ENCODE measurements at regions not wholly inside any gene's neighbourhood (a gene's known extent, or its start where the extent isn't known, plus 50 kb on each side); places are given as distances from the start of the nearest gene placed in this dataset.

DNA sequence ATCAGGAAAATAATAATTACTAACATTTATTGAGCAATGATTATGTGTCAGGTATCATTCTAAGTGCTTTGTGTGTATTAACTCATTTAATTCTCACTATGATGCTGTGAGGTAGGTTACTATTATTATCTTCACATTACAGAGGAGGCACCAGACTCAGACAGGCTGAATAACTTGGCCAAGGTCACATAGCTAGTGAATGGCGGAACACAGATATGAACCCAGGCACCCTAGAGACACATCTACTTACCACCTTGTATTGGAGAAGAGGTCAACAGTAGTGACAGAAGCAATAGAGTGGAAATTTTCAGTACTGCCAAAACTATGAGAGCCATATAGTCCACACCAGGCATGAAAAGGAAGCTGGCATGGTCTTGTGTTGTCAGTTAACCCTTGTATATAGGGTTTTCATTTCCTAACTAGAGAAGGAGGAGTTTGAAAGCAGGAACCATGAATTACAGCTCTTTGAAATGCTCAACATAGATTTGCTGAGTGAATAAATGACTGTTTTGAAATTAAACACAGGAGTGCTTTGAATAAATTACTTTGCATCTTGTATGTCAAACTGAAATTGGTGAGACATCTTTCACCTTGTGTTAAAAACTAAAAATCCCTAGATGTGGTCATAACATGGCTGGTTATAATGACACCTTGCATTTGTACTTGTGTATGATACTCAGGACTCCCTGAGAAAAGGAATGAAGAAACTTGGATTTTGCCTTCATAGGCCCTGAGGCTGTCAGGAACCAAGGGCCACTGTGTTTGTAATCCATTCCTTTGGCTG, 71.8 kb downstream of the RTL9 start:
- DNase-seq (ENCODE audit: low read depth in 2 of 3, low spot score in 2 of 3), result no peak

DNA sequence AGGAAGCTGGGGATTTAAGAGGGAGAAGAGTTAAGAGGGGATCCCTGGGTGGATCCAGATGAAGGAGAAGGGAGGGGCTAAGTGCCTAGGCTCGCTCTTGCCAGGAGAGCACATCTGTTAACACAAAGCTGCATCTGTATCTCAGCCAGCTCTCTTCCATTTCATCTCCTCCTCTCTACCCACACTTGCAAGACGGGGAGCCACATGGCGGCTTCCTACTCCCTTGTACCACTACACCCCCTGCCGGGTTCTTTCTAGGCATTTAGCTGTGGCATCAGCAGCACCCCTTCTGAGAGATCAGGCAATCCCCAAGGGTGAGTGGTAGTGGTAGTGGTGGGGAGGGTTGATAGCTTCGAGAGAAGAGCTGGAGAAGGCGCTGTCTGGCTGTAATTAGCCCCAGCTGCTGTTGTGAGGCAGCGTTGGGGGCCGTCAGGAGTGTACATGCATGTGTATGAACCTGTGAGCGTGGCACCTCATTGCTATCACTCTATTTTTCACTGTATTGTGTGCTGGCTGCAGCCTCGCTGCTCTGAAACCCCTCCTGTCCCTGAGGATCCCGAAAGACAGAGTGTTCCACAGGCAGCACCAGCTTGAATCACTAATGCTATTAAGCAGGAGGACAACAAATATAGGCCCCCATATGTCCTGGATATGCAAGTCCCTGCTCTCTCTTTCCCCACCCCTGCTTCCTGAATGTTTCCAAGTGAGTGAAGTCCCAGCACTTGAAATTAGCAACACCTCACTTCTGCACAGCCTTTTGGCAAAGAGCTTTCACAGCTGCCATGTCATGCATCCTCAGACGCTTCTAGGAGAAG, 73.7 kb downstream of the RTL9 start:
- DNase-seq (ENCODE audit: low read depth in 2 of 3, low spot score in 2 of 3), result no peak

DNA sequence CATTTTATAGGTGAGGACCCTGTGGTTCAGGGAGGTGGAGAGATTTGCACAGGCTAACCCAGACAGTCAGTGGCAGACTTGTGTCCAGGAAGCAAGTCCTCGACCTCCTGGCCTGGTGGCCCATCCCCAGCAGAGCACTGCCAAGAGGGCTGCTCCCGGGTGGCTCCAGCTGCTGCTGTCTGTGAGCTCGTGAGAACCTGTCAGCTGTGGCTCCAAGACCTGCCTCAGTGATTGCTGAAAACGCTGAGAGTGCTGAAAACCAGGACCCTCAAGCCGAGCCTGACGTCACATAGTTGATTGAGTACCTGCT, 74.2 kb downstream of the RTL9 start:
- no peak for DNase-seq (ENCODE audit: low read depth in 2 of 3, low spot score in 2 of 3)

DNA sequence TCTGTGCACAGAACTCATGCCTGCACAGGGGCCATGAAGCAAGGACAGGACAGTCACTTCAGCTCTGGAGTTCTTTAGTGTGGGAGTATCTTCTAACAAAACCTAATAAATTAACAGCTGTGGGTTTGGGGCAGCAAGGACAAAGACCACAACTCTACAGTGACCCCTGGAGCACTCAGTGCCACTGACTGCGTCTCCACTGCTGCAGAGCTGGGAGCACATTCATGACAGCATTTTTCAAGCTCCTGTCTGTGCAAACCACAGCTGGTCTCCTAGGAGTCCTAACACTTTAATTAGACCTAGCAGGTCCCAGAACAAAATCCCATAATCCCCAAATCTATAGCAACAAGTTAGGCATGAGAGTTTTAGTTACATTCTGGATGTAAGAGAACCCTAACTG, 76.5 kb downstream of the RTL9 start:
- DNase-seq (ENCODE audit: low read depth in 2 of 3, low spot score in 2 of 3), result no peak

DNA sequence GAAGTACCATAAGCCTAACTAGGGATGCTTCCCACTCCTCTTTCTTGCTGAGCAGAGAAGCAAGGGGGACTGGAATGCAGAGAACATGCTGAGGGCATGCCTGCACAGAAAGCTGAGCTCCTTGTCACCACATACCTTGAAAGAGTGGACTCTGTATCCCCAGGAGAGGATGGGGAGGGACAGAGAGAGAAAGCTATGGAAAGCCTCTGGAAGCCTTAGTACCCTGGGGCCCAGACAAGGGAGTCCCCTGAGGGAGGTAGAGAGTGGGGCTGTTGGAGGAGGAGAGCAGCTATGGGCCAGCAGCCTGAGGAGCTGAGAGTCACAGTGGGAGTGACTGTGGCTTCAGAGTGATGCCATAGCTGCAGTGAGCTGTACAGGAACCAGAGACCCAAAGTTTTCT, 77.9 kb downstream of the RTL9 start:
- no peak for DNase-seq (ENCODE audit: low read depth in 2 of 3, low spot score in 2 of 3)

DNA sequence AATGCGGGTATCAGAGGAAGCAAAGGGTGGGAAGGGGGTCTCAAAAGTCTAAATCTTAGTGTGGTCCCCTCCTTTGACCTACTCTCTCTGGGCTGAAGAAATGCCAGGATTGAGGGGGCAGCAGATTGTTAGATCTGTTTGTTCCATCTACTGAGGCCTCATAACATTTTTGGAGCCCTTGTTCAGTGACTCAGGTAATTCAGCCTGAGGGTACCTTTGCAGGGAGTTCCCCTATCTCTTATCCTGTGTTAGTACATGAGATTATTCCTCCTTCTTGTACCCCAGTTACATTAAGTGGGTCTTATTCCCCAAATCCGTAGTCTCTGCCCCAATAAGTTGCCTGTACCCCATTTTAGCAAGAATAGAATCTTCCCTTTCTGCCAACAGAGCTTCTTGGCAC, 79.0 kb downstream of the RTL9 start:
- DNase-seq (ENCODE audit: low read depth in 2 of 3, low spot score in 2 of 3), result no peak

DNA sequence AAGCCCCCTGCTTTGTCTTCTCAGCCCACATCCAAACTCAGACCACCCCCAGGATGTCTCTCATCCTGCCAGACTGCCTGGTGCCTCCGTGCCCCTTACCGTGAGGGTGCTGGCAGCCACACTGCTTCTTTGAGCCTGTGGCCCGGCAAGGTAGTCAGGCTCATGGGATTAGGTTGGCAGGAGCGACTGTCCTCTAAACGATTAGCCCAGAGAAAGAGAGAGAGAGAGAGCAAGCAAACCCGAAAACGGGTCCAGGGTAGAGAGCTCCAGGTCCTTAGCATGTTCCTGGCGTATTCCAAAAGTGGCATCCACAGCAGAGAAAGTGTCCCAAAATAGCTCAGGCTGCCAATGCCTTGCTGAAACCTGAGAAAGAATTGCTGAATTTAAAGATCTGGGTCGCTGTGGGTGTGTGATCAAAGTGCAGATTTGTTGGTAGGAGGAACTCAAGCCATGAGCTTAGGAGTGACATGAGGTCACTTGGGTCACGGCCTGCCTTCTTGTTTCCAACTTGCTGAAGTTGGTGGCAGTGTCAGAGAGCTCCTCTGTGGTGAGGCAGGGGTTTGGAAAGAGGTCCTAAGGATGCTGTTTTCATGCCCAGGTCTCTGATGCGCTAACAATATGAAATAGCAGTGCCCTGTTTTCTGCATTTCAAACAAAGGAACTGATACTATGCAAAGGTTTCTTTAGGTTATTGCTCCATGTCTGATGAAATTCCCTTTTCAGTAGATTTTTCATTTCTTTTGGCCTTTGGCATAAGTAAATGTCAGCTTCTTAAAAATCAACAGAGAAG, 81.6 kb downstream of the RTL9 start:
- no peak for DNase-seq (ENCODE audit: low read depth in 2 of 3, low spot score in 2 of 3)

DNA sequence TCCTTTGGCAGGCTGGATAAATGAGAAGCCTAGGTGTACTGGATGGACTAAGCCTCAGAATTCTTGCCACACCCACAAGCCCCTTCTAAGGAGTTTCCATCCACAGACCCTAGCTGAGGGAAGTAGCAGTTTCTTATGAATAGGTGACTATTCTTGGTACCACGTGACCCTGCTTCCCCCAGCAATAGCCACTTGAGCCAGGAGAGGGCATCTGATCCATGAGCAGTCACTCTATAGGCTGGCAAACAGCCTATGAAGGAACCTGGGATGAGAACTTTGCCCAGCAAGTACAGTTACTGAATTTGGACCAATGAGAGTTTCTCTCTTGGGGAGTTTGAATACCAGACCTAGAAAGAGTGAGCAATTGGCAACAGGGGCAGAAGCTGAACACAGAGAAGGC, 84.0 kb downstream of the RTL9 start:
- peak in 2 of 3 donors; percentile 33 to 57 for DNase-seq (ENCODE audit: low read depth in 2 of 3, low spot score in 2 of 3)

DNA sequence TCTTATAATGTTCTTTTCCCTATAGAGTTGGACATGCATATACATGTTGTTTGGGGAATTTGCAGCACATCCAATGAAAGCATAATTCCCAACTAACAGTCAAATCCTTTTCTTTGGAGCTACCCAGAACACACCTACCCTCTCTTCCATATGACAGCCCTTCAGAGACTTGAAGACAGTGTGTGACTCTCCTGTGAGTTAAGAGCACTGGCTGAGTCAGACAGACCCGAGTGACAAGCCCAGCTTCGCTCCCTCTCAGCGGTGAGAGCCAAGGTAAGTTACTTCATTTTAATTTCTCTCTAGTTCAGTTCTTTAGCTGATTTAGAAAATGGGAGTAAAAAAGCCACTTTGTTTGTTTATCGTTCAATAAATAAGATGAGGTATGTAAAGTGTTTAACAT, 86.3 kb downstream of the RTL9 start:
- DNase-seq (ENCODE audit: low read depth in 2 of 3, low spot score in 2 of 3), result no peak

DNA sequence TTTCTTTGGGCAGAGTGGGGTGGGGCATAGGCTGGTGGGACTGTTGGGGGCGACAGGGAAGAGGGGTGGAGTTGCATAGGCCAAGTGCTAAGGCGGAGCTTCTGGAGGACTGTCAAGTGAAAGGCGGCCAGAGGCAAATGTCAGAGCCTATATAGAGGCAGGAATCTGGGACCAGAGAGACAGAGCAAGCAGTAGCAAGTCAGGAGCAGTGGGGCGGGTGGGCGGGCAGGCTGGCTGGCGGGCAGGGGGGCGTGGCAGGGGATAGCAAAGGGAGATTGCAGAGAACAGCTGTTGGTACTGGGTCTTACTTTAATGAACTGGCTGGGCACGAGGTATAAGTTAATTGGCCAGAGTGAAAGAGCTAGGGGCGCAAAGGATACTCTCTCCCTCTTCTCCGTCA, 89.8 kb downstream of the RTL9 start:
- no peak for DNase-seq (ENCODE audit: low read depth in 2 of 3, low spot score in 2 of 3)

DNA sequence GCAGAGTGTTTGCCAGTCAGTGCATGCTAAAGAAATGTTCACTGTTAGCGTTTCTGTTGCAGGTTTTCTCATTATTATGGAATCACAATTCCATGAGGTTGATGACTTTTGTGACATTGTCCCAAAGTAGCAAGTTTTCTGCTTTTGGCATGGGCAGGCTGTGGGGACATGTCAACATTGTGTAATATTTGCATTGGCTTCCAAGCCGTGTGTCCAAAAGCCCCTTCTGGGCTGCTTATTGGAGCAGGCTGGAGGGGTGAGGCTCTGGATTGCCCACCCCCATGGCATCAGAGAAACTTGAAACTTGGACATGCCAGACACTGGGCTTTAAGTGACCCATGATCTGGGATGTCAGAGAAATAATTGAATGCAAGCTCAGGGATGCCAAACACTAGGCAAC, 90.7 kb downstream of the RTL9 start:
- no peak for DNase-seq (ENCODE audit: low read depth in 2 of 3, low spot score in 2 of 3)

DNA sequence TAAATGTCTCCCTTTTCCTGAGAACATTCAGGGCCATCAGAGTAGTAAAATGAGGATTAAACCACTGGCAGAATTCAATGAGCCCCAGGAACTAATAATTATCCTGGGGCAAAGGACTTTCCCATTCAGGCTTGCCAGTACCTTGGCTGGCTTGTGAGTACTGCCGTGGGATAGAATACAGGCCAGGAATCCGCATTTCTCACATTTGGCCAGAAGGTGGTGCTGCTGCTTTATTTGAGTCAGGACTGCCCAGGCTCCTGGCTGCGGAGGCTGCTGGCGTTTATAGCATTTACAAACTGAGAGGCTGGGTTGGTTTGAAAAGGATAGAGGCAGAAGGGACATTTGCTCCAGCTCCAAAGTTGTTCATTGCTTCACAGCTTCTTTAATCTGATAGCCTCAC, 91.4 kb downstream of the RTL9 start:
- DNase-seq (ENCODE audit: low read depth in 2 of 3, low spot score in 2 of 3), result peak; percentile 23 to 73 (median 38)

DNA sequence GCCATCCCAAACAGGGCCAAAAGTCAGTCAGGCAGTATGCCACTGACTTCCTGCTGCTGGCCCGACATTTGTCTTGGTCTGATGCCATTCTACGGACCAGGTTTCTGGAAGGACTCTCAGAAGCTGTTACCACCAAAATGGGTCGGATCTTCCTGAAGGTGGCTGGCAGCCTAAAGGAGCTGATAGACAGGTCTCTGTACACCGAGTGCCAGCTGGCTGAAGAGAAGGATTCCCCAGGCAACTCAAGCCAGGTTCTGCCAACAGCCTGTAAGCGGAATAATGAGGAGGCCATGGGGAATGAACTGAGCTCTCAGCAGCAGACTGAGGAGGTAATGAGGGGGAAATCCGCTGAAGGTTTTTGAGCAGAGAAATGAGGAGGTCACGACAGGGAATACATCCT, 95.7 kb downstream of the RTL9 start:
- no peak for DNase-seq (ENCODE audit: low read depth in 2 of 3, low spot score in 2 of 3)

DNA sequence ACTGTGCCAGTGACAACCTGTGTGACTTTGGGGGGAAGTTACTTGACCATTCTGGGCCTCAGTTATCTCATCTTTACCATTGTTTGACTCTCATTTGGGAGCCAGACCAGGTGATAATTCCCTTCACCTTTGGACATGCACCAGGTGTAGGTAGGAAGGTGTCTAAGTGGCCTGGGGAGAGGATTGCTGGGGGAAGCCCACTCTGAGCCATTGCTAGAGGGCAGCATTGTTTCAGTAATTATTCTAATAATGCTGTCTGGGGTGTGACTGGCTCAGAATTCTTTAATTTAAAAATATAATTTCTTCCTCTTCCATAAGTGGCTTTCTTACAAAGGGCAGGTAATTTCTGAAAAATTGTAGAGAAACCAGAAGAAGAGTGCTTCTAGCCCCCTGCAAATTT, 104.3 kb downstream of the RTL9 start:
- peak in 2 of 3 donors; percentile 4 to 13 for DNase-seq (ENCODE audit: low read depth in 2 of 3, low spot score in 2 of 3)

DNA sequence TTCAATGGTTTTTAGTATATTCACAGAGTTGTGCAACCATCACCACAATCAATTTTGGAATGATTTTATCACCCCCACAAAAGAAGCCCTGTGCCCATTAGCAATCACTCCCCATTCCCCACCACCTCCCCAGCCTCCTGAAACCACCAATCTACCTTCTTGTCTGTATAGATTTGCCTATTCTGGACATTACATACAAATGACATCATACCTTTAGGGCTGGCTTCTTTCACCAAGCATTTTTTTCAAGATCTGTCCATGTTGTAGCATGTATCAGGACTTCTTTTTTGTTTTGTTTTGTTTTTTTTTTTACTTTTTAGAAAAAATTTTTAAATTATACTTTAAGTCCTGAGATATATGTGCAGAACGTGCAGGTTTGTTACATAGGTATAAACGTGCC, 108.1 kb downstream of the RTL9 start:
- DNase-seq (ENCODE audit: low read depth in 2 of 3, low spot score in 2 of 3), result no peak

DNA sequence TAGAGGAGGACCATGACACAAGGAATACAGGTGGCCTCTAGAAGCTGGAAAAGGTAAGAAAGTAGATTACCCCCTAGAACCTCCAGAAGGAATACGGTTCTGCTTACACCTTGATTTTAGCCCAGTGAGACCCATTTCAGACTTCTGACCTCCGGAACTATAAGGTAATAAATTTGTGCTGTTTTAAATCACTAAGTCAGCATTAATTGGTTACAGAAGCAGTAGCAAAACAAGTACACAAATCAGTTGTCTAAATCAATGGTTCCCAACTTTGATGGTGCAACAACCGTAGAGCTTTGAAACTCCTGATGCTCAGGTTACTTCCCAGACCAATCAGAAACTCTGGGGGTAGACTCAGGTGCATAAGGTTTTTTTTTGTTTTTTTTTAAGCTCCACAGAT, 113.6 kb downstream of the RTL9 start:
- DNase-seq (ENCODE audit: low read depth in 2 of 3, low spot score in 2 of 3), result no peak

DNA sequence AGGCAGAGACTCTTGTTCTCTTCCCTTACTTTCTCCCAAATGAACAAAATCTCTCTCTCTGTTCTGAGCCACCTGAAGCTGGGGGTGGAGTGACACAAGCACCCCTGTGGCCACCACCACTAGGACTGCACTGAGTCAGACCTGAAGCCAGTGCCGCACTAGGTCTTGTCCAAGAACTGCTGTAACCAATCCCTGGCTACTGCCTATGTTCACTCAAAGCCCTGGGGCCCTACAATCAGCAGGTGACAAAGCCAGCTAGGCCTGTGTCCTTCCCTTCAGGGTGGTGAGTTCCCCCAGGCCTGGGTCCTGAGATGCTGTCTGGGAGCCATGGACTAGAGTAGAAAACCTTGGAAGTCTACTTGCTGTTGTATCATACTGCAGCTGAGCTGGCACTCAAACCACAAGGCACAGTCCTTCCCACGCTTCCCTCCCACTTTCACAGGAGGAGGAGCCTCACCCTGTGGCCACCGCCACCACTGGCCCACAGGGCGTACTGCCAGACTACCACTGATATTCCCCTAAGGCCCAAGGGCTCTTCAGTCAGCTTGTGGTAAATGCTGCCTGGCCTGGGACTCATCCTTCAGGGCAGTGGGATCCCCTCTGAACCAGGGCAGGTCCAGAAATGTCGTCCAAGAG, 119.1 kb downstream of the RTL9 start:
- no peak for DNase-seq (ENCODE audit: low read depth in 2 of 3, low spot score in 2 of 3)

DNA sequence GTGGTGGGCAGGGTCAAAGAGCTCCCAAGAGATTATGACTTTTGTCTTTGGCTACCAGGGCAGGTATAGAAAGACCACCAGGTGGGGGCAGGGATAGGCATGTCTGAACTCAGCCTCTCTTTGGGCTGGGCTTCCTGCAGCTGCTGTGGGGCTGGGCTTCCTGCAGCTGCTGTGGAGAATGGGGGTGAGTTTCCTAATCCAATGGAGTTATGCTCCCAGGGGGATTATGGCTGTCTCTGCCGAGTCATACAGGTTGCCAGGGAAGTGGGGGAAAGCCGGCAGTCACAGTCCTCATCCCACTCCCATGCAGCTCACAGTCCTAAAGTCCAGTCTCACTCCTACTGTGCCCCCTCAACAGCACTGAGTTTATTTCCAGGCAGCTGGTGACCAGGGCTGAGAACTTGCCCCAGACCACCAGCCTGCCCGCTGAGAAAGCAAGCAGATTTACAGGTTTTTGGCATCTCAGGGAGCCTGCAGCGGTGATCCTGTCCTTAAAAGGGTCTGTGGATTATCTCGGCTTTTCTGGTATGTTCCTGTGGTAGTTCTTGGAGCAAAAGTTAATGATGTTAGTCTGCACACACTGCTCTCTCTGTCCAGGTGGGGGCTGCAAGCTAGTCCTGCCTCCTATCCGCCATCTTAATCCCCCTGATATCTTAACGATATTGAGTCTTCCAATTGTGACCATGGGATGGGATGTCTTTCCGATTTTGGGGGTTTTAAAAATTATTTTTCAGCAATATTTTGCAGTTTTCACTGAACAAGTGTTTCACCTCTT, 133.4 kb downstream of the RTL9 start:
- no peak for DNase-seq (ENCODE audit: low read depth in 2 of 3, low spot score in 2 of 3)

DNA sequence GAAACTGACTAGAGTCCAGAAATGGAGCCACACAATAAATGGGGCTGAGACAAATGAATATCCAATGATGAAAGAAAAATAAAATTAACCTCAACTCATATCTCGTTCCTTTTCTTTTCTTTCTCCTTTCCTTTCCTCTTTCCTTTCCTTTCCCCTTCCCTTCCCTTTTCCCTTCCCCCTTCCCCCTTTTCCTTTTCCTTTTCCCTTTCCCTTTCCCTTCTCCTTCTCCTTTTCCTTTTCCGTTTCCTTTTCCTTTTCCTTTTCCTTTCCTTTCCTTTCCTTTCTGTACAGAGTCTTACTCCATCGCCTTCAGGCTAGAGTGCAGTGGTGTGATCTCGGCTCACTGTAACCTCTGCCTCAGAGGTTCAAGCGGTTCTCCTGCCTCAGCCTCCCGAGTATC, 146.3 kb downstream of the RTL9 start:
- no peak for DNase-seq (ENCODE audit: low read depth in 2 of 3, low spot score in 2 of 3)

DNA sequence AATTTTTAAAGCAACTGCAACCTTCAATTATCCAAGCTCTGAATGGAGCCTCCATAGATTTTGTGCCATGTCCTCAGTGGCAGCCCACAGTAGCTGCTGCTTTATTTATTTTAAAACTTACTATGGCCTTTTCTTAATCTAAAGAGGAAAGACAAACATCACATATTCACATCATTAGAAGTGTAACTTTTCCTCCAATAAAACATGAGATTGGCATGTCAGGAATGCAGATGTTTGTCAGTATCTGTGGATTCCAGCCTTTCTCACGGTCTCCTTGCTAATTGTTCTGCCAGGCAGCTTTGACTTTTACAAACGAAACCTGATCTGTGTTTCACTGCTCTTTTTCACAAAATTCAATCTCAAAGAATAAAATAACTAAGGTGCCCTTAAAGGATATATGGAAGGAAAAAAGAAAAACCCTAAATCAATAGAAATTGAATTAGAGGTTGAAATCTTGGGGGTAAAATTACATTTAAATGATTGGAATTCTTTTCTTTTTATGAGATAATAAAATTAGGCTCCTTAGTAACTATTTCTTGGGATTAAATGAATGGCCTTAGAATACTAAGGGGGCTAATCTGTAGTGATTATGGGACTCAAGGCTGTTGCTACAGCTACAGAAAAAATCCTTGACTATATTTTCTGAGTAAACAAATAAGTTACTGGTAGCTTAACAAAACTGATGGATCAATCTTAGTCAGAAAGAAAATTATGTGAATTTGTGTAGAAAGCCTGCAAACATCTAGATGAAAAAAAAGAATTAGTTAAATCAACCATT, 151.3 kb downstream of the RTL9 start:
- DNase-seq (ENCODE audit: low read depth in 2 of 3, low spot score in 2 of 3), result no peak
